ENCODE measurements at regions not wholly inside any gene's neighbourhood (a gene's known extent, or its start where the extent isn't known, plus 50 kb on each side); places are given as distances from the start of the nearest gene placed in this dataset.

GRCh38 chr6:11412011-11412424 is 125.5 kb upstream of the TMEM170B start:
- Mint-ChIP-seq H3K27me3 (ENCODE audit: insufficient read depth, unreplicated experiment) (no peaks in the 10 kb centered on the region), H3K9me3 (ENCODE audit: unreplicated experiment) (no peaks in the 10 kb centered on the region), H3K4me3 (ENCODE audit: unreplicated experiment) (no peak overlapping the region), H3K4me1 (ENCODE audit: insufficient read depth, unreplicated experiment) (peaks cover 6% of the 10 kb centered on the region), H3K27ac (ENCODE audit: low read depth, unreplicated experiment) (no peak overlapping the region), H3K36me3 (ENCODE audit: insufficient read depth, unreplicated experiment) (no peaks in the 10 kb centered on the region)
- no peak for TF ChIP-seq CTCF (IDR thresholded peaks at IDR 0.05; ENCODE audit: unreplicated experiment)
- CTCF ChIA-PET = no interaction called here
- POLR2A ChIA-PET = no interaction called here
- intact Hi-C loops (cut with micrococcal nuclease) = loop anchor here (5.0 kb wide), 1 partner anchor 270 kb away; no protein-coding TSS in a partner anchor
- no peak for DNase-seq (ENCODE audit: unreplicated experiment)
- BruUV-seq (replicated peaks) = no TSS peak

GRCh38 chr6:11411593-11411992 is 126.0 kb upstream of the TMEM170B start:
- no TSS peak for BruUV-seq (replicated peaks)
- ChIA-PET POLR2A (no interaction called here), CTCF (no interaction called here)
- Mint-ChIP-seq H3K27me3 (ENCODE audit: insufficient read depth, unreplicated experiment) (no peaks in the 10 kb centered on the region), H3K4me1 (ENCODE audit: insufficient read depth, unreplicated experiment) (peaks cover 6% of the 10 kb centered on the region), H3K27ac (ENCODE audit: low read depth, unreplicated experiment) (no peak overlapping the region), H3K4me3 (ENCODE audit: unreplicated experiment) (no peak overlapping the region), H3K9me3 (ENCODE audit: unreplicated experiment) (no peaks in the 10 kb centered on the region), H3K36me3 (ENCODE audit: insufficient read depth, unreplicated experiment) (no peaks in the 10 kb centered on the region)
- intact Hi-C loops (cut with micrococcal nuclease) = loop anchor here (5.0 kb wide), 1 partner anchor 269 kb away; no protein-coding TSS in a partner anchor
- no peak for DNase-seq (ENCODE audit: unreplicated experiment)
- no peak for TF ChIP-seq CTCF (IDR thresholded peaks at IDR 0.05; ENCODE audit: unreplicated experiment)

- Mint-ChIP-seq H3K9me3 (ENCODE audit: unreplicated experiment) (no peaks in the 10 kb centered on the region), H3K4me3 (ENCODE audit: unreplicated experiment) (no peak overlapping the region), H3K27me3 (ENCODE audit: insufficient read depth, unreplicated experiment) (no peaks in the 10 kb centered on the region), H3K27ac (ENCODE audit: low read depth, unreplicated experiment) (no peak overlapping the region), H3K36me3 (ENCODE audit: insufficient read depth, unreplicated experiment) (no peaks in the 10 kb centered on the region), H3K4me1 (ENCODE audit: insufficient read depth, unreplicated experiment) (peaks cover 6% of the 10 kb centered on the region)
- ChIA-PET POLR2A (no interaction called here), CTCF (interaction anchor here (0.9 kb wide), 1 partner anchor 8 kb away, joined by 3 read pairs; no protein-coding TSS in a partner anchor)
- BruUV-seq (replicated peaks) = no TSS peak
- intact Hi-C loops (cut with micrococcal nuclease) = loop anchor here (5.0 kb wide), 1 partner anchor 268 kb away; no protein-coding TSS in a partner anchor
- no peak for DNase-seq (ENCODE audit: unreplicated experiment)
- TF ChIP-seq CTCF (IDR thresholded peaks at IDR 0.05; ENCODE audit: unreplicated experiment) = no peak
These were observed 126.8 kb upstream of the TMEM170B start for GRCh38 chr6:11410539-11411307.

- no TSS peak for BruUV-seq (replicated peaks)
- Mint-ChIP-seq H3K4me1 (ENCODE audit: insufficient read depth, unreplicated experiment) (peaks cover 6% of the 10 kb centered on the region), H3K9me3 (ENCODE audit: unreplicated experiment) (no peaks in the 10 kb centered on the region), H3K27me3 (ENCODE audit: insufficient read depth, unreplicated experiment) (no peaks in the 10 kb centered on the region), H3K27ac (ENCODE audit: low read depth, unreplicated experiment) (no peak overlapping the region), H3K36me3 (ENCODE audit: insufficient read depth, unreplicated experiment) (no peaks in the 10 kb centered on the region), H3K4me3 (ENCODE audit: unreplicated experiment) (no peak overlapping the region)
- no peak for DNase-seq (ENCODE audit: unreplicated experiment)
- no peak for TF ChIP-seq CTCF (IDR thresholded peaks at IDR 0.05; ENCODE audit: unreplicated experiment)
- POLR2A ChIA-PET = interaction anchor here (0.7 to 1.2 kb wide), 2 partner anchors 36 to 178 kb away, joined by 3 read pairs; no protein-coding TSS in a partner anchor
- CTCF ChIA-PET = interaction anchor here (0.7 to 0.9 kb wide), 2 partner anchors 10 to 19 kb away, joined by 3 read pairs; no protein-coding TSS in a partner anchor
- intact Hi-C loops (cut with micrococcal nuclease) = no loop called here
These were observed 128.2 kb upstream of the TMEM170B start for GRCh38 chr6:11409371-11409770.
